GM04504 (cell line): ENCODE measurements at regions not wholly inside any gene's neighbourhood (a gene's known extent, or its start where the extent isn't known, plus 50 kb on each side); places are given as distances from the start of the nearest gene placed in this dataset.
"Not testable (repeated sequence)": the region's sequence is repeated elsewhere in the genome, so short reads cannot be mapped to it uniquely, and the experiment has no call there.

Experiments
- DNase-seq: peaks from one replicate; pipeline ENCODE4 v3.0.0-alpha.2; 2012; ENCODE audit warnings: low read depth

DNA sequence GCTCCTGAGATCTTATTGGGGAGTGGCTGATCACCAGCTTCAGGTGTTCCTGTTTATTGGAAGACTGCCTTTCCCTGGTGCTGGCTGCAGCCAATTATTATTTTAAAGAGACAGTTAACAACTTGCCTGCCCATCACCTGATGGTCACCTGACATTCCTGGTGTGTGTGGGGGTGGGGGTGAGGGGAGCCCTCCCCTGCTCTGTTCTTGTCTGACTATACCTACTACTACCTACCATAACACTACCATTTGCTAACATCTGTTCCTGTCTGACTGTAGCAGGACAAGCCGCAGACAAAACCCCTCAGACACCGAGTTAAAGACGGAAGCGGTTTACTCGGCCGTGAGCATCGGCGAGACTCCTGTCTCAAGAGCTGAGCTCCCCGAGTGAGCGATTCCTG lies 54.9 kb upstream of the NBPF3 start:
- no peak for DNase-seq

DNA sequence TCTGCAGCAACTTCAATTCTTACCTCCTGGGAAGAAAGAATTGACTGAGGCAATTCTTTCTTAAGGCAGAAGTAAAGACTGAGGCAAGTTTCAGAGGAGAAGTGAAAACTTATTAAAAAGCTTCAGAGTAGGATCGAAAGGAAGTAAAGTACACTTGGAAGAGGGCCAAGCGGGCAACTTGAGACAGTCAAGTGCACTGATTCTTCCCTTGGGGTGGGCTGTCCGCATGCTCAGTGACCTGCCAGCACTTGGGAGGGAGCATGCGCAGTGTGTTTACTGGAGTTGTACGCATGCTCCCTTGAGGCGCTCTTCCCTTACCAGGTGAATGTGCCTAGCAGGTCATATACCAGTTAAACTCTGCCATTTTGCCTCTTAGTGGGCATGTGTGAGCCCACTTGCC lies 55.3 kb upstream of the NBPF3 start:
- DNase-seq, result no peak

DNA sequence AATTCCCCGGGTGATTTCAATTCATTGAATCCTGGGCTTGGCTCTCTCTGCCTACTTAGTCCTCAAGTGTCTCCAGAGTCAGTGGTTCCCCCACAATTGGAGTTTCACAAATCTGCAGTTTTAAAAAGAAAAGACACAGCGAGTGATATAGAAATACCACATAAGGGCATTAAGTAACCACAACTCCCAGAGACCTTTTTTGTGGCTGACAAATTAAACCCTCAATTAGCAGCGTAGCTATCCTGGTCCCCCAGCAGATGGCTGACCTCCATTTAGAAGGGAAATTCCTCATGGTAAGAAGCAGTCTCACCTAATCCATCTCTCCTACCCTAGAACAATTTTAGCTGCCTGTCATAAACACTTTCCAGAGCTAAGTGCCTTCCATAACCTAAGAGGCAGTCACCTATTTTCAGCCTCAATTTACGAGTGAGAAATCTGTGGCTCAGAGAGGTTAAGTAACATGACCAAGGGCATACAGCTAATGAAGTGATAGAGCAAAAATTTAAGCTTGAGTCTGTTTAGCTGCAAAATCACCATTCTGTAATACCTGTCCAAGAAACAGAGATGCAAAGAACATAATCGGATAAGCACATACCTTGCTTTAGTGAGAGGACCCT lies 56.0 kb upstream of the NBPF3 start:
- no peak for DNase-seq

DNA sequence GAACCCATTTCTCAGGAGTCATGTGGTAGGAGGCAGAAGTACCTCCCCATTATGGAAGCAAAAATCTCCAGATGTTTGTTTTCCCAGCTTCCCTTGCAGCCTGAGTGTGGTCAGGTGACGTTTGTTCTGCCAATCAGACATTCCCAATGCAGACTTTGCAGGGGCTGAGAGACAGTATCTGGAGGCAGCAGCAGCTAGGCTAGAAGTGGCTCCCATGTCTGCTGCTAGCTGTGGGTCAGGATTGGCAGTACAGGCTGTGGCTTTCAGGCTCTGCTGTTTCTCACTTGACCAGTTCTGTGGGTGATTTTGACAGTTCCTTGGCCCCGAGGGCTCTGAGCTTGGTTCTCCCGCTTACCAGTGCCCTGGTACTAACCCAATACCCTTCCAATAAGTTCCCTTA lies 58.6 kb upstream of the NBPF3 start:
- DNase-seq, result no peak

DNA sequence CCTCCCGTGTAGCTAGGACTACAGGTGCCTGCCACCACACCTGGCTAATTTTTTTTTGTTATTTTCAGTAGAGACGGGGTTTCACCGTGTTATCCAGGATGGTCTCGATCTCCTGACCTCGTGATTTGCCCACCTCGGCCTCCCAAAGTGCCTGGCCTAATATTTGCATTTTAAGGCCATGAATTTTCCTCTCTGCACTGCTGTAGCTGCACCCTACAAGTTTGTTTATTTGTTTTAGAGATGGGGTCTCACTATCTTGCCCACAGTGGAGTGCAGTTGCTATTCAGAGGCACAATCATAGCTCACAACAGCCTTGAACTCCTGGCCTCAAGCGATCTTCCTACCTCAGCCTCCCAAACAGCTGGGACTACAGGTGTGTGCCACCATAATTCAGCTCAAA lies 59.8 kb upstream of the NBPF3 start:
- not testable (repeated sequence) for DNase-seq

DNA sequence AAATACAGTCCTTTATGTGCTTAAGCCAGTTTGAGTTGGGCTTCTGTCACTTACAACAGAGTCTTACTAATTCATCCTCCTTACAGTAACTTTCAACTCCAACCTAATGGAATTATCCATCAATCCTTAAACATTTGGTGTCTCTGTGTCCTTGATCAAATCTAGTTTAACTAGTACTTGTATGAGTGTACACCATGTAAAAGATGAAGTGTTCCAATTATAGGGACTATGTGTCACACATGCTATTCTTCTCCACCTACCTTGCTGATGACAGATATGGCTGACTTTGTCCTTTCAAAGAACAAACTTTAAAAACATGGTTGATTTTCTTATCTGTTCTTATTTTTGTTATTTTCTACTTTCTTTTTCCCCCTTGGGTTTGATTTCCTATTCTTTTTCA lies 60.4 kb upstream of the NBPF3 start:
- no peak for DNase-seq

DNA sequence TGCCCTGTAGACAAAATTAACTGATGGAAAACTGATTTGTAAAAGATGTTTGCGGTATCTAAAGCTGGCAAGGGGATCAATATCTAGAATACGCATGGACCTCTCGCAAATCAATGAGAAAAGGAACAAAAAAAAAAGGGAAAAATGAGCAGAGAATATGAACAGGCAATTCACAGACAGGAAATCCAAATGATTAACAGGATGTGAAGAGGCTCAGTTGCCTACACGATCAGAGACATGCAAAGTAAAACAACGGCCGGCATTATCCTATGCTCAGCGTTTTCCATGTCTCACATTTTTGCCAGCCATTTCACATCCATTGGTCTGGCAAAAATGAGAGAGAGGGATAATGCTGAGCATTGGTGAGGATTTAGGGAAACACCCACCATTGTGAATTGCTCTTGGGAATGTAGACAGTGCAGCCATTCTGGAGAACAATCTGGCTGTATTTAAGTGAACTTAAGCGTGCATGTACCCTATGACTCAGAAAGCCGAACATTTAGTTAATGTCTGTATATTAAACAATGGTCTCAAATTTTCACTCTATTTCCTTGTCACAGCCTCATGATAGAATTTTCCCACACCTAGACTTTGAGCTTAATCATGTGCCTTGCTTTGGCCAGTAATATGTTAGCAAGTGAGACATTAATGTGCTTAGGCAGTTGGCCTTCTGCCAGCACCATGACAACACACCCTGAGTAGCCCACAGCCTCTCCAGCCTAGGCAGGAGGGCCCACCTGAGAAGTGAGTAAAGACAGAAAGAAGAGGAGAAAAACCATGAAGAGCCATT lies 61.0 kb upstream of the NBPF3 start:
- DNase-seq, result no peak

DNA sequence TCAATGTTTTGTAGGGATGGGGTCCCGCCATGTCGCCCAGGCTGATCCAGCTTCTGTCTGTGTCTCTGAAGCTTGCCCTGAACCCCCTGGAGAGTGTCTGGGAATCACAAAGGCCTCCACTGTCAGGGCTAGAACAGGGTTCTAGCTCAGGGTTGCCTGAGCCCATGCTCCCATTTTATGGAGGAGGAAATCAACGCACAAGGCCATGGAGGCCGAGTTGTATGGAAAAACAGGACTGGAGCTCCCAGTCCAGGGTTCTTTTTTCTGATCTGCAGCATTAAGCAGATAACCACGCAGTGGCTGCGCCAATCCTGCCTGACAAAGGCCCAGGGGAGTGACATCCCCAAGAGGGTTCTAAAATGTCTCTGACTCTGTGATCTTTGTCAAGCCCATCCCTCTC lies 67.6 kb upstream of the NBPF3 start:
- DNase-seq, result no peak

DNA sequence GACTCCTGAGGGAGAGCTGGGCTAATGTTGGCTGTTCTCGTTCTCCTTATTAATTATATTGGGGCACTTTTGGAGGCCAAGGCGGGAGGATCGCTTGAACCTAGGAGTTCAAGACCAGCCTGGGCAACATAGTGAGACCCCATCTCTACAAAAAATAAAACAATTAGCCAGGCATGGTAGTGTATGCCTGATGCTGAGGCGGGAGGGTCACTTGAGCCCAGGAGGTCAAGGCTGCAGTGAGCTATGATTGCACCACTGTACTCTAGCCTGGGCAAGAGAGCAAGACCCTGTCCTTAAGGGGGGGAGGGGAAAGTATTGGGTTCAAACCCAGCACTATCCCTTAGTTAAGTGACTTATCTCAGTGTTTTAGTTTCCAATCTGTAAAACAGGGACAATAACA lies 70.0 kb upstream of the NBPF3 start:
- no peak for DNase-seq

DNA sequence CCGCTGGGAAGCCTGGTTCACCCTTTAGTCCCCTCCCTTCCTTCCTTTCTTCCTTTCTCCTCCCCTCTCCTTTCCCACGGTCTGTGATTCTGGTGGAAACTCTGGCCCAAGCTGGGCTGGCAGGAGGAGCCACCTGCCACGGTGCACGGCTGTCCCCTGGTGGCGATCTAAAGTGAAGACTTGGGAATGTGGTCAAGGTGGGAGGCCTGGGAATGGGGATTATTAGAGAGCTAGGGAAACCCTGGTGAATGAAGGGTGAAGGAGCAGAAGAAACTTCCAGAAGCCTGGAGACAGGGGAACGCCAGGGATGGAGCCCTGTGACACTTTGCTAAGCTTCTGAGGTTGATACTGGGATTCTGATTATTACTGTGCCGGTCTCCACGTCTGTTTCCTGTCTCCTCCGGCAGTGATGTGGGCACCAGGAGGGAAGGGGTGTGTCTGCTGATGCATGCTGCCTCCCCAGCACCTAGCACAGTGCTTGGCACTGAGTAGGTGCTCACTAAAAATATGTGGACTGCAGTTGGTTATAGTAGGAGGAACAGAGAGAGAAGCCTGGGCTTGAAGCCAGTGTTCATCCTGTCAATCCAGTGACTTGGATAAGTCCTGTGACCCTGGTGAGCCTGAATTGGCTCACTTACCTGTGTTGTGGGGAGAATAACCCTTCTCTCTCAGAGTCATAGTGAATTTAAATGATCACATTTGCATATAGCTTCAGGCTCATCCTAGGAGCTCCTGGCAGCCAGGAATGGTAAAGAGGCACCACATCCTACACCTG lies 71.2 kb upstream of the NBPF3 start:
- DNase-seq, result peak; percentile 65

DNA sequence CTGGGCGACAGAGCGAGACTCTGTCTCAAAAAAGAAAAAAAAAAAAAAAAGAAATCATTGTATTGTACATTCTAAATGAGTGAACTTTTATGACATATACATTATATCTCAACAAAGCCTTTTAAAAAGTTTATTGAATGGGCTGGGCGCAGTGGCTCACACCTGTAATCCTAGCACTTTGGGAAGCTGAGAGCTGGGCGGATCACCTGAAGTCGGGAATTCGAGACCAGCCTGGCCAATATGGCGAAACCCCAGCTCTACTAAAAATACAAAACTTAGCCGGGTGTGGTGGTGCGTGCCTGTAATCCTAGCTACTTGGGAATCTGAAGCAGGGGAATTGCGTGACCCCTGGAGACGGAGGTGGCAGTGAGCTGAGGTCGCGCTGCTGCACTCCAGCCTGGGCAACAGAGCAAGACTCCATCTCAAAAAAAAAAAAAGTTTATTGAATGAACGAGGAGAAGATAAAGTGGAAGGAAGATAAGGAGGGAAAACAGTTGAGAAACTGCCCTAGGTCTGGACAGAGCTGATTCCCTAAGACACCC lies 71.9 kb upstream of the NBPF3 start:
- DNase-seq, result not testable (repeated sequence)

DNA sequence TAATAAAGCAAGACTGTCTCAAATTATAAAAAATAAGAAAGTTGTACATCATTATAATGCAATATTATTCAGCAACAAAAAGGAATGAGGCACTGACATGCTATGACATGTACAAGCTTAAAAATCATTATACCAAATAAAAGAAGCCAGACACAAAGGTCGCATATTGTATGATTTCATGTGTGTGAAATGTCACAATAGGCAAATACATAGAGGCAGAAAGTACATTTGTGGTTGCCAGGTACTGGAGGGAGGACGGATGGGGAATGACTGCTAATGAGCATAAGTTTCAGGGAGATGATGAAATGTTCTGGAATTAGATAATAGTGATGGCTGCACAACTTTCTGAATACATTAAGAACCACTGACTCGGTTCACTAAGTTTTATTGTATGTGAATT lies 73.6 kb upstream of the NBPF3 start:
- no peak for DNase-seq

DNA sequence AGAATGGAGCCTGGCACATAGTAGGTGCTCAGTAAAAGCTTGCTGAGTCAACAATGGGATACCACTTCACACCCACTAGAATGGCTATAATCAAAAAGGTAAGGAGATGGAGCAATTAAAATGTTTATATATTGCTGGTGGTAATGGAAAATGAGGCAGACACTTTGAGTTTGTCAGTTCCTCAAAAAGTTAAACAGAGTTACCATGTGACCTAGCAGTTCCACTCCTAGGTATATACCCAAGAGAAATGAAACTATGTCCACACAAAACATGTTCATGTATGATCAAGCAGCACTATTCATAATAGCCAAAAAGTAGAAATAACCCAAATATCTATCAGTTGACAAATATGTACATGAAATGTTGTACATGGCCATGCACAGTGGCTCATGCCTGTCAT lies 74.8 kb upstream of the ECE1 start:
- no peak for DNase-seq

DNA sequence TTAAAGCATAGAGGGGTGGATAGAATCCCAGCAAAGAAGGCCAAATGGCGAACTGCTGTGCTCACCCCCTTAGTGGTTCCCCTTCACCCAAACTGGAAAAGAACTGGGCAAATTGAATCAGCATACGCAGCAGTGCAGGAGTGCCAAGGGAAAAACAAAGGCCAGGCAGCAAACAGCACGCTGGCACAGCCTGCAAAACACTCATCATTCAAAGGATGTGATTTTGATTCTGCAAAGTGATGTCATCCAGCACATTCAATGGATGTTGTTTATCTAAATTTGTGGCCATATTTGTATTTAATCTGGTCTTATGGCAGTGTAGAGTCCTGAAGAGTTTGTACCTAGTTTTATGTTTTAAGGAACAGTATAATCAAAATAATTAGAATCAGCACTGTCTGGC lies 71.8 kb upstream of the ECE1 start:
- no peak for DNase-seq

DNA sequence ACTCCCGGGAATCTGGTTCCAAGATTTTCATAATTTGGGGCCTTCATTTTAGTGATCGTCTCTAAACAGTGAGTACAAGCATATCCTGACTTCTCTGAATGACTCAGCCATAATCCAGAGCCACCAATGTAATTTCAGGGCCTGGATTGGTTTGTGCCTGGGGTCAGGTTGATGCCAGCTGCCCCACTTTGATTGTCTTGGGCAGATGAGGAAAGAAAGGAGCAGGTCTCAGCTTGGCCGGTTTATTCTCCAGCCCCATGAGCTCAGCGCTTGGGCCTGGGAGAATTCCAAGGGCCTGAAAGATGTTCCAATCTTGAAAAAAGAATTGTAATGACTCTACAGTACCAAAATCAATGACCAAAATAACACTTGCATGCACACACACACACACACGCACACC lies 71.2 kb upstream of the ECE1 start:
- no peak for DNase-seq

DNA sequence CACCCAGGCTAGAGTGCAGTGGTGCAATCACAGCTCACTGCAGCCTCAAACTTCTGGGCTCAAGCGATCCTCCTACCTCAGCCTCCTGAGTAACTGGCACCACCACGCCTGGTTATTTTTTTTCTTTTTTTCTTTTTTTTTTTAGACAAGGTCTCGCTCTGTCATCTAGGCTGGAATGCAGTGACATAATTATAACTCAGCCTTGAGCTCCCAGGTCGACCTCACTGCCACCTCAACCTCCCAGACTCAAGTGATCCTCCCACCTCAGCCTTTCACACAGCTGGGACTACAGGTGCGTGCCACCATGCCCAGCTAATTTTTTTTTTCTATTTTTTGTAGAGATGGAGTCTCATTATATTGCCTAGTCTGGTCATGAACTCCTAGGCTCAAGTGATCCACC lies 66.9 kb upstream of the ECE1 start:
- DNase-seq, result no peak

DNA sequence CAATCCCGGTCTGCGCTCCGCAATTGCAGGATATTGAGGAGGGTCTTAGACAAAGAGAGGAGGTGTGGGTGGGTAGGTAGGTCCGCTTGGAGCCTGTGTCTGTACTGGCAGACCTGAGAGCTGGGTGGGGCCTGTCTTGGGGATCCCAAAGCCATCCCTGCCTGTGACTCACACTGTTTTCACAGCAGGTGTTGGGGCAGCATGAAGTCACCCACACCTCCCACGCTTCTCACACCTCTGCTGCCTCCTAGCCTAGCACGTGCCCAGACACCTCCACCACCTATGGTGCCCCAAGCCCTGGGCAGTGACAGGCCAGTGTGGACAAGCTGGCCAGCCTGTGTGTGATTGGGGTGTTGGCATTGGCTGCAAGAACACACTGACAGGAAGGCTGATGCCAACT lies 65.7 kb upstream of the ECE1 start:
- no peak for DNase-seq

DNA sequence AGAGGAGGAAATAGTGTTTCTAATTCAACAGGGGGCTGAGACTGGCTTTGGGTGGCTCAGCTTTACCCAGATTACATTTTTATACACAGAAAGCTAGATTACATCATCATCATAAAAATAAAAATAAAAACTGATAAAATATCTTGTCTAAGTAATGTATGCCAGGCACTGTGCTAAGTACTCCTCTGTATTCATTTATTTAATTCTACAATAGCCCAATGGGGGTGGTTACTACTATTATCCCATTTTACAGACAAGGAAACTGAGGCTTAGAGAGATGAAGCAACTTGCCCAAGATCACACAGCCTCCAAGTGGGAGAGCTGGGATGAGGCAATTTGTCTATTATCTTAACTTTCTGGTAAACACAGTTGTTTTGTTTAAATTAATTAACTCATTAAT lies 62.3 kb upstream of the ECE1 start:
- DNase-seq, result no peak

DNA sequence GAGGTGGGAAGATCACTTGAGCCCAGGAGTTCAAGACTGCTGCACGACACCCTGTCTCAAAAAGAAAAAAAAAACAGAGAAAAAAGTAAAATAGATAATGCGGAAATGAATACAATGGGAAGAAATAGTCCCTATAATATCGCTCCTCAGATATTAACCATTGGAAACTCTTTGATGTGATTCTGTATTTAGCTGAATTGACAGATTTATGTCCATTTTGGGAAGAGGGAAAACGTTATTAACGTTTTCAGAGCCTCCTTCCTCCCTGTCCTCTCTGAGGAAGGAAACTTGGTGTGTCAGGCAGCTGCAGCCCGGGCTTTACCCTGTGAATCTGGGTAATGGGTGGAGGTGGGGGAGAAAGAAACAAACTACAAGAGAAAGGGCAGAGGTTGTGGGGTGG lies 61.6 kb upstream of the ECE1 start:
- DNase-seq, result no peak

DNA sequence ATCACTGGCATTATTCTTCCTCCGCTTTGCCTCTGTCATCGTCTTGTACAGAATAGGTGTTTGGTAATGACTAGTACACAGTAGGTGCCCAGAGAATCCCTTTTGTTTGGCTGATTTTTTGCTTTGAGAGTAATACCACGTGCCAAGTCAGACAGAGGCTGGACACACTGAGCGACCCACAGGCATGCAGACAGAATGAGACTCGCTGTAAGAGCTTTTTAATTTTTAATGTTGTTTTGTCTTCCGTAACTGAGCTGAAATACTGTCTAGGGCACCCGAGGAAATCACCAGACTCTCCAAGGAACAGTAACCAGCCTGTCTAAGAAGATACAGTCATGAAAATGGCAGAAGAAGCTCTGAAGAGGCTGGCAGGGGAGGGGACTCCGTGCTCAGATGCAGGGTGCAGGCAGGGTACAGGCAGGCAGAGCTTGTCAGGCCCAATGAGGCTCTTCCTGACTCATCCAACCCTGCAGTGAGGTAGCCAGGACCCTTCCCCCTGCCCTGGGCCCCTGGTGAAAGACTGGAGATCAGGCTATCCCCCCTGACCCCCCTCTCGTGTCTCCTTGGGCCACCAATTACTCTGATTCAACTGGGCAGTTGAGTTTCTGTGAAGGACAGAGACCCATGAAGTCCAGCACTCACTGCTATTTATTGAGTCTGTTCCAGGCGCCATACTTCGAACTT lies 60.1 kb upstream of the ECE1 start:
- DNase-seq, result no peak

DNA sequence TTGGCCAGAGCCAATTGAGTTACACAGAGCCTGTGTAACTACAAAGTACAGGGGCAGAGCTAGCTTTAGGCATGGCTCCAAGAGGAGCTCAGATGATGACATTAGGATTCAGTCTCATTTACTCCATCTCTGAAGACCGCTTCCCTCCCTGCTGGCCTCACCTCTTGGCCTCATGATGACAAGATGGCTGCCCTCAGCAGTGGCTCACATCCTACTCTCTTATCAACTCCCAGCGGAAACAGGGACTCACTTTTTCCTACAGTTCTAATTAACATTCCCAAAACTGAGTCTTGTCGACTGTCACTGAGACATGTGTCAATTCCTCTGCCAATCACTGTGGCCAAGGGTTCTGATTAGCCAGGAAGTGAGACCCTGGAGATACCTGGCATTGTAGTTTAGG lies 59.4 kb upstream of the ECE1 start:
- no peak for DNase-seq

DNA sequence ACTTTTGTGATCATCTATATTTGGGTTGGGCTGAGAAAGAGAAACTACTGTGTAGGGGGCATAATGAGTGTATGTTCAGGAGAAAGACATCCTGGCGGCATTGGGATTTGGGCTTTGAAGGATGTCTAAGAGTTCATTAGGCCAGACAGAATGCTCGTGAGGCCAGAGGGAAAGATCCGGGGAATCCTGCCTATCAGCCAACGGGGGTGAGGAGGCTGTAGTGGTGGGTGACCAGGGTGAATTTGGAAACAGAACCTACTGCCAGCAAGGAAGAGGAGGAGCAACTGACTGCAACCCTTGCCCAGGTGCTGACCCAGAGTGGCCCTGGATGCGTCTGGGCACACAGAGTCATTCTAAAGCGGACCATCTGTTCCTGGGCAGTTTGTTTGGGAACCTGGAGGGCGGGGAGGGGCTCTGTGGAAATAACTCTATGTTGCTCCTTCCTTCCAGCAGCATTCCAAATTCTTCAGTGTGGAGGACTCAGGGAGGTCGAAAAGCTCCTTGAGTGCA lies 56.9 kb upstream of the ECE1 start:
- DNase-seq, result no peak
